Astrocyte (in vitro differentiated cells and primary cell): ENCODE measurements at regions not wholly inside any gene's neighbourhood (a gene's known extent, or its start where the extent isn't known, plus 50 kb on each side); places are given as distances from the start of the nearest gene placed in this dataset.

Source experiments
- EZH2 ChIP-seq: IDR thresholded peaks from 2 replicates; pipeline ENCODE4 v1.6.1; 2012; ENCODE audit warnings: mild to moderate bottlenecking, low read length, inconsistent platforms; ENCODE audit not compliant: insufficient read depth
- TF ChIP-seq, protein P1 (sequence below): IDR thresholded peaks from 2 replicates; pipeline ENCODE4 v1.5.1; 2011; ENCODE audit warnings: low read depth, mild to moderate bottlenecking, inconsistent platforms, low read length, moderate library complexity; ENCODE audit not compliant: insufficient read depth

DNA sequence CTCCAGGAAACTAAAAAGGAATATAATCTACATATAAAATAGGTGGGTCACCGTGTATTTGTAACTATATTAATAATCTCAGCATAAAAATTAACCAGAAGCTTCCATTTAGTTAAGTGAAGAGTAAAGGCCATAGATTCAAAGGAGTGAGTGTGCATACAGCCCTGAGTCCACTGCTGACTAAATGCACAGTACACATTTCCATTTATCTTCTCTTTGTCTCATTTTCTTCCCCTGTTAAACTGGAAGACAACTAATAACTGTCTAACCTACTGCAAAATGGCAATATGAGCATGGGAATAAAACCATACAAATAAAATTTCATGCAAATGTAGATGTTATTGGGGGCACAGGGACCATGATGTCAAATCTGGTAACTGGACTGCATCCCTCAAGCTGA lies 59.9 kb upstream of the DAB2 start:
- TF ChIP-seq EZH2 = no peak
- TF ChIP-seq, protein P1, sequence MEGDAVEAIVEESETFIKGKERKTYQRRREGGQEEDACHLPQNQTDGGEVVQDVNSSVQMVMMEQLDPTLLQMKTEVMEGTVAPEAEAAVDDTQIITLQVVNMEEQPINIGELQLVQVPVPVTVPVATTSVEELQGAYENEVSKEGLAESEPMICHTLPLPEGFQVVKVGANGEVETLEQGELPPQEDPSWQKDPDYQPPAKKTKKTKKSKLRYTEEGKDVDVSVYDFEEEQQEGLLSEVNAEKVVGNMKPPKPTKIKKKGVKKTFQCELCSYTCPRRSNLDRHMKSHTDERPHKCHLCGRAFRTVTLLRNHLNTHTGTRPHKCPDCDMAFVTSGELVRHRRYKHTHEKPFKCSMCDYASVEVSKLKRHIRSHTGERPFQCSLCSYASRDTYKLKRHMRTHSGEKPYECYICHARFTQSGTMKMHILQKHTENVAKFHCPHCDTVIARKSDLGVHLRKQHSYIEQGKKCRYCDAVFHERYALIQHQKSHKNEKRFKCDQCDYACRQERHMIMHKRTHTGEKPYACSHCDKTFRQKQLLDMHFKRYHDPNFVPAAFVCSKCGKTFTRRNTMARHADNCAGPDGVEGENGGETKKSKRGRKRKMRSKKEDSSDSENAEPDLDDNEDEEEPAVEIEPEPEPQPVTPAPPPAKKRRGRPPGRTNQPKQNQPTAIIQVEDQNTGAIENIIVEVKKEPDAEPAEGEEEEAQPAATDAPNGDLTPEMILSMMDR = no peak
